ENCODE measurements at regions not wholly inside any gene's neighbourhood (a gene's known extent, or its start where the extent isn't known, plus 50 kb on each side); places are given as distances from the start of the nearest gene placed in this dataset.

GRCh38 chr6:54440549-54440948 lies 132.3 kb downstream of the TINAG start:
- no peak for DNase-seq (ENCODE audit: low read depth in 2 of 2)

- DNase-seq (ENCODE audit: low read depth in 2 of 2), result no peak
Measured at GRCh38 chr6:54441020-54441419, 132.8 kb downstream of the TINAG start.

DNA sequence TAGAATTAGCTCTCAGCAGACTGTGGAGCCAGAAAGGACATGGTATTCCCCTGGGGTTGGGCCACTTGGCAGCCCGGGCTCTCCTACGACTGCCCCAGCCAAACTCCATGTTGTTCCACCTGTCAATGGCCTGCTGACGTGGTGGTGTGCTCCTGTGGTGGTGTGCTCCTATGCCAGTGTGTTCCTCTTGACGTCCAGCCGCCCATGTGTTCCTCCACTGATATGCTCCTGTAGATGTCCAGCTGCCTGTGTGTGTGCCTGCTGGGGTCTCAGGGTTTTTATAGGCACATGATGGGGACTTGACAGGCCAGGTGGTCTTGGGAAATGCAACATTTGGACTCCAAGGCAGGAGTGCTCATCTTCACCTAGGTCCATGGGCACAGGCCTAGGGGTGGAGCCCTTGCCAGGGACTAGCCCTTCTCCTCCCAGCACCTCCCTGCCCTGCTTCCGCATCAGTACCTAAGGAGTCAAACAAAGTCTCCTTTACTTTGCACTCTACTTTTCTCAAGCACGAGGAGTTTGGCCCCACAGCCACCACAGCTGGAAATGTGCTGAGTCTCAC lies 133.5 kb downstream of the TINAG start:
- no peak for DNase-seq (ENCODE audit: low read depth in 2 of 2)

DNA sequence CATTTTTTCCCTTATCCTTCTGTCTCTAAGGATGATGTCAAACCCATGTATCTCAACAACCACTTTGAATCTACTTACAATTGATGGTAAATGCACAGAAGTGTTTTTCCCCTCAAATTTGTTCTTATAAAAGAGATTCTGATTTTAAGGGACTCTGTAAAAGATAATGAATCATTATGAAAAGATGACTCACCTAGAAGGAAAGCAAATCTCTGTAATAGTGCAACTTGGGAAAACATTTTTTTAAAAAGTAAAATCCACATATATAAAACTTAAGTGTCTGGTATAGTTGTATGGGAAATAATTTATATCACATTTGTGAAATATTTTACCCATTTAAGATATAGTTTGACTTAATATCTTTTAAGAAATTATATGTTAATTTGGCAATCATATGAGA lies 137.0 kb downstream of the TINAG start:
- DNase-seq (ENCODE audit: low read depth in 2 of 2), result no peak

- DNase-seq (ENCODE audit: low read depth in 2 of 2), result no peak
Measured at GRCh38 chr6:54448617-54449016, 140.4 kb downstream of the TINAG start.

GRCh38 chr6:54451516-54451915 lies 143.3 kb downstream of the TINAG start:
- DNase-seq (ENCODE audit: low read depth in 2 of 2), result no peak

DNA sequence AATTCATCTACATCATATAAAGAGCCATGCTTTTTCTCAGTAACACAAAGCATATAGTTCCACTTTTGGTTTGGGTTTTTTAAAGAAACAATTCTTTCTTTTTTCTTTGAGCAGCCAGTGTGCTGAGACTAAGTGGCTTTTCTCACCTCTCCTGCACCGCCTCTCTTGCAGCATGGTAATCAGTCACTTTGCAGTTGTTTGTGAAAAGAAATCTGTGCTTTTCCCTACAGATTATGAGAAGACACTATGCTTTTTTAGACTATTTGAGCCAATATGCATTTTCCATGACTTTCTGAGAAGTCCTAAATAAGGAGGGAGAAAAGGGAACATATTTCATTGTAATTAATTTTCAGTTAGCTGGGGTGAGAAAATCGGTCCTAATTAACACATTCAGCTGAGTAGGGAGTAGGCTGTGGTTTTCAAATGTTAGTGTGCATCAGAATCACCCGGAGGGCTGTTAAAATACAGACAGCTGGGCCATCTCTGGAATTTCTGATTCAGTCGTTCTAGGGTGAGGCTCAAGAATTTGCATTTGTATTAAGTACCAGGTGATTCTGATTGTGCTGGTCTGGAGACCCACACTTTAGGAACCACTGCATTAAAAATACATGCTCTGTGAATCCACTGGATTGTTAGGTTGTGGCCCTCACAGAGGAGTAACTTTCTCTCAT lies 155.2 kb downstream of the TINAG start:
- DNase-seq (ENCODE audit: low read depth in 2 of 2), result no peak

- no peak for DNase-seq (ENCODE audit: low read depth in 2 of 2)
Measured at GRCh38 chr6:54465649-54466300, 157.5 kb downstream of the TINAG start.

DNA sequence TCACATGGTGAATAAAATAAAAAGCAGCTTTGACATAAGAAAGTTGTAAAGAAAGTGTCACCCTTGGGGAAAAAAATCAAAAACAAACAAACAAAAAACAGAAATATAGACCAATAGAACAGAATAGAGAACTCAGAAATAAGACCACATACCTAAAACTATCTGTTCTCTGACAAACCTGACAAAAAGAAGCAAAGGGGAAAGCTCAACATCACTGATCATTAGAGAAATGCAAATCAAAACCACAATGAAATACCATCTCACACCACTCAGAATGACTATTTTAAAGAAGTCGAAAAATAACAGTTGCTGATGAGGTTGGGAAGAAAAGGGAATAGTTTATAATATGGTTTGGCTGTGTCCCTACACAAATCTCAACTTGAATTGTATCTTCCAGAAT lies 159.1 kb downstream of the TINAG start:
- DNase-seq (ENCODE audit: low read depth in 2 of 2), result no peak

GRCh38 chr6:54473328-54473727 lies 165.1 kb downstream of the TINAG start:
- DNase-seq (ENCODE audit: low read depth in 2 of 2), result no peak

- no peak for DNase-seq (ENCODE audit: low read depth in 2 of 2)
Measured at GRCh38 chr6:54474898-54475297, 166.7 kb downstream of the TINAG start.

- DNase-seq (ENCODE audit: low read depth in 2 of 2), result no peak
Measured at GRCh38 chr6:54481091-54481490, 172.8 kb downstream of the TINAG start.

- no peak for DNase-seq (ENCODE audit: low read depth in 2 of 2)
Measured at GRCh38 chr6:54491431-54491830, 183.2 kb downstream of the TINAG start.

- no peak for DNase-seq (ENCODE audit: low read depth in 2 of 2)
Measured at GRCh38 chr6:54493138-54493537, 184.9 kb downstream of the TINAG start.

DNA sequence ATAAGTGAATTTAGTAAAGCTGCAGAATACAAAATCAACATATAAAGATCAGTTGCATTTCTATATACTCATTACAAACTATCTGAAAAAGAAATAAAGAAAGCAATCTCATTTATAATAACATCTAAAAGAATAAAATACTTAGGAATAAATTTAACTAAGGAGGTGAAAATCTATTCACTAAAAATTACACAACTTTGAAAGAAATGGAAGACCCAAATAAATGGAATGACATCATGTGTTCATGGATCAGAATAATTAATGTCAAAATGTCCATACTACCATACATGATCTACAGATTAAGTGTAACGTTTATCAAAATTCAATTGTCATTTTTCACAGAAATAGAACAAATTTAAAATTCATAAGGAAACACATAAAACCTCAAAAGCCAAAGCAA lies 194.9 kb downstream of the TINAG start:
- DNase-seq (ENCODE audit: low read depth in 2 of 2), result no peak

DNA sequence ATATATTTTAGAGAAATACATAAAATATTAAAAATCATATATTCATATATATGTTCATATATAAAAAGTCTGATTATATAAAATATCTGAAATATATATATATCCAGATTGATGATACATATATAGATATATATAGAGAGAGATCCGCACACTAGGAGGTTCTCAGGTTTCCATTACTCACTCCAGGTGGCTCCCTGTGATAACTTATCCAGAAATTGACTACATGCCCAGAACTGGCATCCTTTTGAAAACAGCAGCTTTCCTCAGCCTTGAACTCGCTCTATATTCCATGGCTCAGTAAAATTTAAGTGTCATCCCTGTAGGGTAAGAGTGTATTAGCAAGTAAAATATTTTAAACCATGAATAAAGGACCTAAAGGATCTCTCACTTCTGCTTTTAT lies 206.8 kb downstream of the TINAG start:
- no peak for DNase-seq (ENCODE audit: low read depth in 2 of 2)

DNA sequence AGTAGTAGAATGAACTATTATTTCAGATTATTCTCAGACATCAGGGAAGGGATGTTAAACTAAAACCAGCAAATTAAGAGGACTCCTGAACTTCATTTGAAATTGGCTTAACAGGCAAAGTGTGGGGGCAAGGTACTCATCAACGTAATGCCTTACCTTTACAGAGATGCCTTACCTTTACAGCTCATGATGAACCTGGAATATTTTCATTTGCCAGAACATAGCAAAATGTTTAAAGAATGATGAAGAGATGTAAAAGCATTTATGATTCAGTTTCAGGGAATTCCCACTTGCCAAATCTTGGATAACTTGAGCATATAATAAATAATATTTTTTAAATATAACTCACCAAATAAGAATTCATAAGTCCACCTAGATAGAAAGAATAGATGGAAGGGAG lies 207.5 kb downstream of the TINAG start:
- DNase-seq (ENCODE audit: low read depth in 2 of 2), result no peak

DNA sequence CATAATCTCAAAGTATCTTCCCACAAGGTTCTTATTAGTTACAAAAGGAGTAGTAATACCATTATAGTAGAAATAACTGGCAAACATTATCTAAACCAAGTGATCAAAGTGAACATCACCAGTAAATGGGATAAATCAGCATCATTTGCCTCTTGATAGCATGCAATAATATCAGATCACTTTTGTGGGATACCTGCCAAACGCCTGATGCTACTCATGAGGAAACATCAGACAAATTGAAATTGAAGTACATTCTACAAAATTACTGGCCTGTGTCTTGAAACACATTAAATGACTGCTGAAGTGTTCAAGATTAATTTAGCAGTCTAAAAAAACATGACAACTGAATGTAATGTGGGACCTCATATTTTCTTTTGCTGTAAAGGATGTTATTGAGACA lies 208.1 kb downstream of the TINAG start:
- DNase-seq (ENCODE audit: low read depth in 2 of 2), result no peak

GRCh38 chr6:54519161-54519560 lies 210.9 kb downstream of the TINAG start:
- no peak for DNase-seq (ENCODE audit: low read depth in 2 of 2)

DNA sequence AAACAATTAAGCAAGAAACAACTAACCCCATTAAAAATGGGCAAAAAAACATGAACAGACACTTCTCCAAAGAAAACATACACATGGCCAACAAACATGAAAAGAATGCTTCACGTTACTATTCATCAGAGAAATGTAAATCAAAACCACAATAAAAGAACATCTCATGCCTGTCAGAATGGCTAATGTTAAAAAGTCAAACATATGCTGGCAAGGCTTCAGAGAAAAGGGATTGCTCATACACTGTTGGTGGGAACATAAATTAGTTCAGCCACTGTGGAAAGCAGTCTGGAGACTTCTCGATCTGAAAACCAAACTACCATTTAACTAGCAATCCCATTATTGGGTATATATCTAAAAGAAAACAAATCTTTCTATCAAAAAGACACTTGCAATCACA lies 217.5 kb downstream of the TINAG start:
- DNase-seq (ENCODE audit: low read depth in 2 of 2), result no peak

GRCh38 chr6:54533567-54533966 lies 225.3 kb downstream of the TINAG start:
- no peak for DNase-seq (ENCODE audit: low read depth in 2 of 2)

- DNase-seq (ENCODE audit: low read depth in 2 of 2), result no peak
Measured at GRCh38 chr6:54535568-54535967, 227.3 kb downstream of the TINAG start.

DNA sequence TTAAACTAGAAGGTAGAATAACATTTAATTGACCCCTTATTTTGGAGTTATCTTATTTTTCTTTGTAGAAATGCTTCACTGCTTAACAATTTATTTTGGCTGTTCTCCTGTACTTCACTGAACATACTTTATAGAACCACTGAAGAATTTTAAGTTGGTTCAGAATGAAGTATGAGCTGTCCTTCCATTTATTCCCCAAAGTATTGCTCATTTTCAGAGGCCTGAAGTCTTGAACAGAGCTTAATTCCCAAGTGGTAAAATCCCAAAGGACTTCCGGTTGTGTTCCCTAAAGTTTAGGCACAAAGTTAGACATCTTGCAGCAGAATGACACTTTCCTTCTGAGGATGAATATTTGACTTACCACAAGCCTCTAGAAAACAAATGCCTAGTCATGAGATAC lies 233.3 kb downstream of the TINAG start:
- DNase-seq (ENCODE audit: low read depth in 2 of 2), result no peak

GRCh38 chr6:54559136-54559535 lies 250.9 kb downstream of the TINAG start:
- no peak for DNase-seq (ENCODE audit: low read depth in 2 of 2)
